ENCODE measurements at regions not wholly inside any gene's neighbourhood (a gene's known extent, or its start where the extent isn't known, plus 50 kb on each side); places are given as distances from the start of the nearest gene placed in this dataset.

- peaks cover 38% of the 10 kb centered on the region for H3K27me3 ChIP-seq (ENCODE audit: low read depth, low read length)
- H3K27ac ChIP-seq (ENCODE audit: low read length), result no peak overlapping the region
- no peaks in the 10 kb centered on the region for H3K36me3 ChIP-seq (ENCODE audit: control insufficient read depth in 1 of 2, insufficient read depth in 2 of 2, low read length in 2 of 2)
Measured at GRCh38 chrX:119996069-119996468, 52.5 kb upstream of the NKAP start.

More at GRCh38 chrX:119996069-119996468, 52.5 kb upstream of the NKAP start:
- Histone ChIP-seq H3K4me1 (ENCODE audit: control insufficient read depth in 1 of 2, insufficient read depth in 2 of 2, low read length in 2 of 2) (peaks cover 0 to 6% of the 10 kb centered on the region in 2 donors), H3K9me3 (ENCODE audit: control insufficient read depth in 1 of 2, low read length in 2 of 2) (no peaks in the 10 kb centered on the region), H3K4me3 (ENCODE audit: low read depth in 1 of 2, low read length in 2 of 2) (no peak overlapping the region)
